DND-41 (cell line): ENCODE measurements at regions not wholly inside any gene's neighbourhood (a gene's known extent, or its start where the extent isn't known, plus 50 kb on each side); places are given as distances from the start of the nearest gene placed in this dataset.

ENCODE experiments used
- ATAC-seq: fragments of 200-7000 bp; cut with Tn5 transposase; 3 replicates; pipeline ENCODE4 v1.9.1; 2021; ENCODE audit warnings: low read depth; ENCODE audit not compliant: insufficient read depth
- DNase-seq: peaks from one replicate; pipeline ENCODE4 v3.0.0-alpha.2; 2020
- H2AFZ ChIP-seq: 2 replicates; pipeline ENCODE4 v1.6.0; 2012; ENCODE audit warnings: low read depth, low read length
- H3K27ac ChIP-seq: 2 replicates; pipeline ENCODE4 v1.5.1; 2012; ENCODE audit warnings: low read length, inconsistent platforms
- H3K27me3 ChIP-seq: fragments of 200-600 bp; sonication (generic); 2 replicates; pipeline ENCODE4 v1.6.0; 2012; ENCODE audit warnings: low read length, mild to moderate bottlenecking, inconsistent platforms; ENCODE audit not compliant: insufficient read depth, poor library complexity
- H3K36me3 ChIP-seq: 2 replicates; pipeline ENCODE4 v1.5.1; 2012; ENCODE audit warnings: low read length, inconsistent platforms; ENCODE audit not compliant: insufficient read depth
- H3K4me1 ChIP-seq: 2 replicates; pipeline ENCODE4 v1.5.1; 2012; ENCODE audit warnings: mild to moderate bottlenecking, low read length; ENCODE audit not compliant: insufficient read depth
- H3K4me2 ChIP-seq: 2 replicates; pipeline ENCODE4 v1.6.0; 2012; ENCODE audit warnings: mild to moderate bottlenecking, moderate library complexity, low read length, inconsistent platforms; ENCODE audit not compliant: insufficient read depth
- H3K4me3 ChIP-seq, 2 experiments: fragments of 200-600 bp in 1 of 2; shearing (Covaris generic) in 1 of 2; 2 replicates each; pipeline ENCODE4 v1.5.1; 2012 to 2016; ENCODE audit warnings: inconsistent platforms in 2 of 2, low read length in 2 of 2, mild to moderate bottlenecking in 2 of 2, low read depth in 1 of 2, moderate library complexity in 1 of 2
- H3K79me2 ChIP-seq: 2 replicates; pipeline ENCODE4 v1.6.0; 2012; ENCODE audit warnings: low read length, inconsistent platforms; ENCODE audit not compliant: insufficient read depth
- H3K9ac ChIP-seq: 2 replicates; pipeline ENCODE4 v1.6.0; 2012; ENCODE audit warnings: low read depth, mild to moderate bottlenecking, inconsistent platforms, low read length, moderate library complexity
- H3K9me3 ChIP-seq: 2 replicates; pipeline ENCODE4 v1.5.1; 2012; ENCODE audit warnings: low read length, moderate library complexity, mild to moderate bottlenecking, inconsistent platforms; ENCODE audit not compliant: insufficient read depth, severe bottlenecking
- H4K20me1 ChIP-seq: 2 replicates; pipeline ENCODE4 v1.6.0; 2012; ENCODE audit warnings: low read length; ENCODE audit not compliant: insufficient read depth
- EZH2 ChIP-seq: IDR thresholded peaks from 3 replicates; pipeline ENCODE4 v1.6.1; 2012; ENCODE audit warnings: borderline replicate concordance, low read depth, mild to moderate bottlenecking, moderate library complexity, low read length, inconsistent platforms; ENCODE audit not compliant: severe bottlenecking
- TF ChIP-seq, protein P1 (sequence below): IDR thresholded peaks from 2 replicates; pipeline ENCODE4 v1.5.1; 2012; ENCODE audit warnings: borderline replicate concordance, low read length, moderate library complexity, mild to moderate bottlenecking; ENCODE audit not compliant: poor library complexity, severe bottlenecking; ENCODE audit errors: extremely low read depth

DNA sequence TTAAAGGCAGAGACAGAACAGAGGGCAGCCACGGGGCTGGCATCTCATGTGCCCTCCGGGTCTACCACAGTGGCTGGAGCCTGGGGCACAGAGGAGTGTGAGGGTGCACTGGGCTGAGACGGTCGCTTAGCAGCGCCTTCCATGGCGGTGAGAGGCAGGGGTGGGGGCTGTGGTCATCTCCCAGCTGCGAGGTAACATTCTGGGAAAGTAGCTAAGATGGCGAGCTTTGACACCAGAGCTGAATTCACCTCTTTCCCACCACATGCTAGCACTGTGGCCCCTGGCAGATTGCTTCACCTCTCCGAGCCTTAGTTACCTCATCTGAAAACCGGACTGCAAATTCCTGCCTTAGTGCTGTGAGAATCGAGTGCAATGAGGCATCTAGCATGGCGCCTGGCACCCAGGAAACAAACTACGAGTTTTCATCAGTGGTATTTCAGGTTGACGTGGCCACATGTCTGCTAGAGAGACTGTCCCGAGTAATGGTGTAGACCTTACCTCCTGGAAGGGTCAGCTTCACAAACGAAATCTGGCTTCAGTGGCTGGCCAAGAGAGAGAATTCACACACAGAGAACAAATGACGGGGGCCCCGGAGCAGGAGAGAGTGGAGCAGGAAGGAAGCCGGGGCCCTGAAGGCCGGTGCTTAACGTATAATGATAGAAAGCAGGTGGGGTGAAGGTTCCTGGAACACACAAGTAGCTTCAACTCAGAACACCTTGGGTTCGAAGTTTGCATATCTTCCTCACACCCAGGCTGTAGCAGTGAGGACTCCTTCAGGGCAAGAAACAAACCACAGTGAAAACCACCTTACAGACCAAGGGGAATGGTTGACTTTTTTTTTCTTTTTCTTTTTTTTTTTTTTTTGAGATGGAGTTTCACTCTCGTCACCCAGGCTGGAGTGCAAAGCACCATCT, 63.9 kb upstream of the RPH3AL start:
- Histone ChIP-seq H3K9ac (no peak overlapping the region), H3K27me3 (no peaks in the 10 kb centered on the region), H4K20me1 (peaks cover 4% of the 10 kb centered on the region; the same call in 1 of the 2 replicates), H3K27ac (no peak overlapping the region), H3K4me3 (no peak overlapping the region), H2AFZ (no peak overlapping the region), H3K4me1 (peaks cover 29% of the 10 kb centered on the region), H3K36me3 (no peaks in the 10 kb centered on the region), H3K4me2 (no peak overlapping the region), H3K9me3 (no peaks in the 10 kb centered on the region), H3K79me2 (no peaks in the 10 kb centered on the region)
- ATAC-seq (peak; percentile 22; the same call in 1 of the 3 replicates), DNase-seq (peak; percentile 24)
- TF ChIP-seq, protein P1, sequence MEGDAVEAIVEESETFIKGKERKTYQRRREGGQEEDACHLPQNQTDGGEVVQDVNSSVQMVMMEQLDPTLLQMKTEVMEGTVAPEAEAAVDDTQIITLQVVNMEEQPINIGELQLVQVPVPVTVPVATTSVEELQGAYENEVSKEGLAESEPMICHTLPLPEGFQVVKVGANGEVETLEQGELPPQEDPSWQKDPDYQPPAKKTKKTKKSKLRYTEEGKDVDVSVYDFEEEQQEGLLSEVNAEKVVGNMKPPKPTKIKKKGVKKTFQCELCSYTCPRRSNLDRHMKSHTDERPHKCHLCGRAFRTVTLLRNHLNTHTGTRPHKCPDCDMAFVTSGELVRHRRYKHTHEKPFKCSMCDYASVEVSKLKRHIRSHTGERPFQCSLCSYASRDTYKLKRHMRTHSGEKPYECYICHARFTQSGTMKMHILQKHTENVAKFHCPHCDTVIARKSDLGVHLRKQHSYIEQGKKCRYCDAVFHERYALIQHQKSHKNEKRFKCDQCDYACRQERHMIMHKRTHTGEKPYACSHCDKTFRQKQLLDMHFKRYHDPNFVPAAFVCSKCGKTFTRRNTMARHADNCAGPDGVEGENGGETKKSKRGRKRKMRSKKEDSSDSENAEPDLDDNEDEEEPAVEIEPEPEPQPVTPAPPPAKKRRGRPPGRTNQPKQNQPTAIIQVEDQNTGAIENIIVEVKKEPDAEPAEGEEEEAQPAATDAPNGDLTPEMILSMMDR: no peak
- TF ChIP-seq EZH2: no peak

DNA sequence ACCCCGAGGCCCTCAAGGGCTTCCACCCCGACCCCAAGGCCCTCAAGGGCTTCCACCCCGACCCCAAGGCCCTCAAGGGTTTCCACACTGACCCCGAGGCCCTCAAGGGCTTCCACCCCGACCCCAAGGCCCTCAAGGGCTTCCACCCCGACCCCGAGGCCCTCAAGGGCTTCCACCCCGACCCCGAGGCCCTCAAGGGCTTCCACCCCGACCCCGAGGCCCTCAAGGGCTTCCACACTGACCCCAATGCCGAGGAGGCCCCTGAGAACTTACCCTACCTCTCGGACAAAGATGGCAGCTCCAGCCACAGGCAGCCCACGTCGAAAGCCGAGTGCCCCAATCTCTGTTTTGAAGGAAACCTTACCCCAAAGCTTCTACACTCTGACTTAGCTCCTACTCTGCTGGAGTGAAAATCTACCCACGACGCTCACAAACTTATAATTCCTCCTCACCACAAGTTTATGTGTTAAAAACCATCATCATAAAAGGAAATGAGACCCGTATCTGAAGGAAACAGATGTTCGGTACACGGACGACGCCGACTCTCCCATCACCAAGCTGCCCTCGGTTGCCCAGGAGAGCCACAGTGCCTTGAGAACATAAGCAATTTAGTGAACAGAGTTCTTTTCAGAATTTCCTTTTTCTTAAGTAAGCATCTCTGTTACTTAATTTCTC, 61.2 kb upstream of the RPH3AL start:
- no peaks in the 10 kb centered on the region for H3K27me3 ChIP-seq
- DNase-seq: no peak
- no peak for ATAC-seq
- H3K9ac ChIP-seq: no peak overlapping the region
- no peaks in the 10 kb centered on the region for H3K9me3 ChIP-seq
- H3K4me2 ChIP-seq: no peak overlapping the region
- peaks cover 40% of the 10 kb centered on the region for H3K4me1 ChIP-seq
- TF ChIP-seq, protein P1: no peak
- TF ChIP-seq EZH2: no peak
- no peaks in the 10 kb centered on the region for H3K36me3 ChIP-seq
- no peaks in the 10 kb centered on the region for H3K79me2 ChIP-seq
- H3K27ac ChIP-seq: no peak overlapping the region
- no peak overlapping the region for H2AFZ ChIP-seq
- peaks cover 6% of the 10 kb centered on the region; the same call in 1 of the 2 replicates for H4K20me1 ChIP-seq
- H3K4me3 ChIP-seq: no peak overlapping the region

DNA sequence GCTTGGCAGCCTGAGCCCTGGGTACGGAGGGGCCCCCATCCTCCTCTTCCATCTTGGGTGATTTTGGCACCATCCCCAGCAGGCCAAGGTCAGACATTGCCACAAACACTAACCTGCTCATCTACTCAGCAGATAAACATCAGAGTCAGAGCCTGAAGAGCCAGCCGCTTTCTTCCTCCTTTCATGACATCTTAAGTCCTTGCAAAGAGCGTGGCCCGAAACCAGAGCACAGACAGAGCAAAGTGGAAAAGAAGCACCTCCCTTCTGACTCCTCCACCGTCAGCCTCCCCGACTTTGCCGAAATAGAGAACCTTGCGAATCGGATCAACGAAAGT, 60.4 kb upstream of the RPH3AL start:
- H3K9ac ChIP-seq: no peak overlapping the region
- no peaks in the 10 kb centered on the region for H3K9me3 ChIP-seq
- no peaks in the 10 kb centered on the region for H3K27me3 ChIP-seq
- H3K4me2 ChIP-seq: no peak overlapping the region
- no peaks in the 10 kb centered on the region for H3K36me3 ChIP-seq
- H3K79me2 ChIP-seq: no peaks in the 10 kb centered on the region
- H3K4me3 ChIP-seq: no peak overlapping the region
- peaks cover 6% of the 10 kb centered on the region; the same call in 1 of the 2 replicates for H4K20me1 ChIP-seq
- ATAC-seq (no peak), DNase-seq (no peak)
- TF ChIP-seq, protein P1: no peak
- no peak for TF ChIP-seq EZH2
- no peak overlapping the region for H3K27ac ChIP-seq
- no peak overlapping the region for H2AFZ ChIP-seq
- peaks cover 32% of the 10 kb centered on the region for H3K4me1 ChIP-seq
